Cardiac septum (tissue), 1 donor: ENCODE measurements at regions not wholly inside any gene's neighbourhood (a gene's known extent, or its start where the extent isn't known, plus 50 kb on each side); places are given as distances from the start of the nearest gene placed in this dataset.
"Not testable (repeated sequence)": the region's sequence is repeated elsewhere in the genome, so short reads cannot be mapped to it uniquely, and the experiment has no call there.

Experiments
- DNase-seq: peaks from one replicate; pipeline ENCODE4 v3.0.0-alpha.2; 2020; ENCODE audit warnings: low spot score
- intact Hi-C: fragments of 100-400 bp; cut with DNase I; formaldehyde crosslinking; loops from one replicate; pipeline ENCODE4 v1.14.0; 2022
- donor health status: DM: no; HTN: no; CAD: no.

GRCh38 chr6:121590916-121591315 lies 155.5 kb downstream of the GJA1 start:
- no peak for DNase-seq
- intact Hi-C loops: no loop called here

DNA sequence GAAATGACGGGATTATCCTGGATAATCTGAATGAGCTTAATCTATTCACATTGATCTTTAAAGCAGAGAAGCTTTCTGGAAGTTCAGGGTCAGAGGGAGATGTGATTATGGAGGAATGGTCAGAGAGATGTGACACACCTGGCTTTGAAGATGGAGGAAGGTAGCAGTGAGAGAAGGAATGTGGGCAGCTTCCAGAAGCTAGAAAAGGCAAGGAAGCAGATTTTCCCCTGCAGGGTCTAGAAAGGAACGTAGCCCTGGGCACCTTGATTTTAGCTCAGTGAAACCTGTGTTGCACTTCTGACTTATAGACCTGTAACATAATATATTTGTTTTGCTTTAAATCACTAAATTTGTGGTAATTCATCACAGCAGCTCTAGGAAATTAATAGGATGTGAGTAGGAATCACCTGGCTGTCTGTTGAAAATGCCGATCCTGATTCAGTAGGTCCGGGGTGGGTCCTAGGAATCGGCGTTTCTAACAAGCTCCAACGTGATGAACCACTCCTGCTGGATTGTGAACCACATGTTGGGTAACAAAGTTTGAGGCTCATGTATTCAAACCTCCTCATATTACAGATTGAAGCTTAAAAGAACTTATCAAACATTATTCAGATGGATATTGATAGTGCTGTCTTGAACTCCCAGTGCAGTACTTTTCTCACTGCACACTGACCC lies 157.0 kb downstream of the GJA1 start:
- intact Hi-C loops: no loop called here
- no peak for DNase-seq

DNA sequence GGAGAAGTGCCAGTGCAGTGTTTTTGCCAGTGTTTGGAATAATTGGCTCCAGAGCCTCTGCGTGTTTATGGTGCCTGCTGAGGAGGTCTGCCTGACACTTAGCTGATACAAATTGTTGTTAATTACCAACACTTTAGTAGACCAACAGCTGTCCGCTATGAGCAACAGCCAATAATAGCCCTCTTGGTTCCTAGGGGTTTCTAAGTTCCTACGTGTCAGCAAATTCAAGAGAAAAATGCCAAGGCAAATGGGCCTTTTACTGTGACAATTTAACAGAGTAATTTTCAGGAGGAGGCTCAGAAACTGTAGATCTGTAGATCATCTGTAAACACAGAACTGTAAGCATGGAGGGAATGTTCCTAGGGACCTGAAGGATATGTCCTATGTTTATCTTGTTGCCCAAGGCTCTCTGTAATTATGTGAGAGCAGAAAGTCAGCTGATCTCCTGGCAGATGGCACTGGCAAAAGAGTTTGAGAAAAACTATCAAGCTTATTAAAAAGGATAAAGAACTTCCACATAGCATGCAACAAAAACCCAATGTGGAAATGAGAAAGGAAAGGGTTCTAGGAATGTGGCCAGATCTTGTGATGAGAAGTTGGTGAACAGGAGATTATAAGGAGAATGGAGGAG lies 157.7 kb downstream of the GJA1 start:
- no peak for DNase-seq
- intact Hi-C loops: no loop called here

- intact Hi-C loops: no loop called here
- no peak for DNase-seq
These were observed 158.6 kb downstream of the GJA1 start for GRCh38 chr6:121594053-121594452.

DNA sequence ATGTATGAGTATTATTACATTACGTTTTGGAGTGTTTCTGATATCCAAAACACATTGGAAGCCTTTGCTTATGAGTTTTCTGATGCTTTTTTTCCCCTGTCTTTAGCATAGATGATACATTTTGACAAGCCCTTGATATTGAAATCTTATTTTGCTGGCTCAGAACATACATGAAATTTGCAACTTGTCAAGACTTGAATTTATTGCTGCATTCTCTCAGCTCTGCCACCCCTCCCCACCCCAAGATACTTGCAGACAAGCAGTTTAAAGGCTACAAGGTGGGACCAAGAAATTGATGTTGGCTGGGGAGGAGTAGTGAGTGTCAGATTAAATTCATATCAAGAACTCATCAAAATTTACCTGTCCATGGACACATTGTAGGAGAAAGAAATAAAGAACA lies 160.2 kb downstream of the GJA1 start:
- intact Hi-C loops: no loop called here

GRCh38 chr6:121596441-121596840 lies 161.0 kb downstream of the GJA1 start:
- DNase-seq: no peak
- intact Hi-C loops: no loop called here

More for the DNA sequence above, 160.2 kb downstream of the GJA1 start:
- no peak for DNase-seq

GRCh38 chr6:121597654-121598053 lies 162.2 kb downstream of the GJA1 start:
- intact Hi-C loops: no loop called here
- no peak for DNase-seq

- intact Hi-C loops, DNase-seq: not testable (repeated sequence)
These were observed 163.9 kb downstream of the GJA1 start for GRCh38 chr6:121599331-121599730.

DNA sequence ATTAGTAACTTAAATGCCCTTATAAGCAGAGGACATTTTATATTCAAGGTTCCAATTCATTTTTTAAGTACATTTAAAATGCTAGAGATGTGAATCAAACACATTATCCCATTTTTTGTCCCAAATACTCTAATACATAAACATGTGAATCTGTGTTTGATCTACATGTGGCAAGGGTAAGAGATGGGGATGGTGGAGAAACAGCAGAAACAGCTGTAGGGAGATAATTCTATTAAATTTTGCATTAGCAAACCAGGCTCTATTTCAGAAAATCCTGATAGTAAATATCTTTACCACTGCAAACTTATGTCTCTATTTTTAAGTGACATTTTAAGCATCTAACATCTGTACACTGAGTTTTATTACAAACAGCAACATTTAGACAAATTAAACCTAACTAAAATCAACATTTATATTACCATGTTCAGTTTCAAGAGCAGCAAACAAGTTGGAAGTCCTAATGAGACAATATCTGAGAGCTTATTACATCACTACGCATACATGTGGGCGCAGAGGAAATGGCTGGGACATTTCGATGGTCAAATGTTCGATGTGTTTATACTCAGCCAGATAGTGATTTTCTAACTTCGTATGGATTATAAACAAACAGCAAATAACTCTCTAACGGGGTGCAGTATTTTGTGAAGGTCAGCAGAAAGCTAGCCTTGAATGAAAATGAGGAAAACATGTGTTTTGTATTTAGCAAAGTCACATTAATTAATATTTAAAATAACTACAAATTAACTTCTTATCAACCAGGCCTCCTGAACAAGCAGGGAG lies 165.1 kb downstream of the GJA1 start:
- no peak for DNase-seq
- intact Hi-C loops: no loop called here

GRCh38 chr6:121603486-121603885 lies 168.0 kb downstream of the GJA1 start:
- no peak for DNase-seq
- intact Hi-C loops: no loop called here

GRCh38 chr6:121607721-121608120 lies 172.3 kb downstream of the GJA1 start:
- intact Hi-C loops: no loop called here
- DNase-seq: no peak

GRCh38 chr6:121608270-121608669 lies 172.8 kb downstream of the GJA1 start:
- DNase-seq: no peak
- intact Hi-C loops: no loop called here

DNA sequence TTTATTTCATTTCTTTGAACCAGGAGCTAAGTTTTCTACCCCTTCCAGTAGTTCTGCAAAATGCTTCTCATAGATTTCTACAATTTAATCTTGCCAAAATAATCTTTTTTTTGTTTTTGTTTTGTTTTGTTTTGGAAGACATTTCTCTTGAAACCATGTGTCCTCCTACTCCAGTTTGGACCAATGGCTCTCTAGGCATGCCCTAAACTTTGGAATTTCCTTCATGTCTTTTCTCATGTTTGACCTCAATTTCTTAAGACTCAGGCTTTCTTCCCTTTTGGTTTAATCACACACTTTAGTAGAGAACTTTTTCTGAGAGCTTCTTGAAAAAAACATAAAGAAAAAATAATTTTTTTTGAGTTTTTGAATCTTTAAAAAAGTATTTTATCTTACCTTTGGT lies 173.8 kb downstream of the GJA1 start:
- no peak for DNase-seq
- intact Hi-C loops: no loop called here

DNA sequence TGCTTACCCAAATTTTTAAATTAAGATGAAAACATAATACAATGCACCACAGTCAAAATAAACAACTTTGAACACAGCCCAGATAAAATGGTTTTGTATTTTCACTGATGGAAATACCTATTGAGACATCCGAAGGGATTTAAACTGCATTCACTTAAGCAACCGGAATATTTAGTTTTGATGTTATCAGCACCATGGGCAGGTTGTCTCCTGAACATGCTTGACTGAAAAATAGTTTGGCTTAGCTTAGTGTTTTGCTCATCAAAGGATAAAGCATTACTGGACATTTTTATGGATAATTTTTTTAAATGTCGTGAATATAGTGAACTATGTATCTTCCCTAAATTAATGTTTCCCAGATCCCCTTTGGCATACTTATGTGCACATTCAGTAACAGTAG lies 177.5 kb downstream of the GJA1 start:
- no peak for DNase-seq
- intact Hi-C loops: no loop called here

DNA sequence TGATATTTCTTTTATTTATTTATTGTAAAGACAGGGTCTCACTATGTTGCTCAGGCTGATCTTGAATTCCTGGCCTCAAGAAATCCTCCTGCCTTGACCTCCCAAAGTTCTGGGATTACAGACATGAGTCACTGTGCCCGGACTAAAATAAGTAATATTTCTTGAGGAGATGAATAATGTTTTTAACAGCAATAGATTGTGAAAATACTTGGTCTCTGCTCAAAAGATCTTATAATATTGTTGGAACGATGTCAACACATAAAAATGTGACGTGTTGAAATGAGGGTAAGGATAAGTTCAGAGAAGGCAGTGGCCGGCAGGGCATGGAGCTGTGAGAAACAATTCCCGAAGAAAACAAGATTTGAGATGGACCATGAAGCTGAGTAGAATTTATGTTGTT lies 178.7 kb downstream of the GJA1 start:
- DNase-seq: no peak
- intact Hi-C loops: no loop called here

DNA sequence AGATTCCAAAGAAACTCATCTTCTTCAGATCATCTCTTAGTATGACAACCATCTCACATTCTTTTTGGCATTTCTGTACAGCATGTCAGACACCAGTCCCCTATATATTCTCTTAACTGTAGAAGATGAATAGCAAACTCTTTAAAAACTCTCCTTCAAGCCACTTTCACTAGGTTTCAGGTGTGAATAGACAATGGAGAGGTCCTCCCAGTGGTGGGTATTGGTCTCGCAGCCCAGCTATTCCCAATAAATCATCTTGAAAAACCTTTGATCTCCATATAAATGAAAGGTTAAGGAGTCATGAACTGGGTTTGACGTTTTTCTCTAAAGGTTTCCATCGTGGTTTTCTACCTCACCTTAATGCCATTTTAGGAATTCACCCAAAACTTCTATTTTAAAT lies 180.0 kb downstream of the GJA1 start:
- DNase-seq: no peak
- intact Hi-C loops: no loop called here

GRCh38 chr6:121616406-121616805 lies 181.0 kb downstream of the GJA1 start:
- intact Hi-C loops: no loop called here
- no peak for DNase-seq

DNA sequence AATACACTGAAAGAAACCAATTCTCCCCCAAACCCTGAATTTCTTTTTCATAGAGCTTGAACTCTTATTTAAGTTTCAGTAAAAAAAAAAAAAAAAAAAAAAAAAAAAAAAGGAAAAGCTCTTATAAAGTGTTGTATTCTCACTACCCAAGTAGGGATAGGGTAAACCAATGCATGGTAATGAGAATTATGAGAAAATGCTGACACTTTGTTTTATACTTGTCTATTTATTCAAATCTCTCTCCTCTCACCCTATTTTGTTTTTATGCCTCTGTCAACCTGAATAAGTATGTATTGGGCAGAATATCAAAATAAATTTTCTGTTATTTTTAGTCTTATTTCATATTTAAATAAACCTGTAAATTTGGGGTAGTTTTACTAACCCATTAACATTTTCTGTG lies 181.9 kb downstream of the GJA1 start:
- intact Hi-C loops: no loop called here

GRCh38 chr6:121619013-121619412 lies 183.6 kb downstream of the GJA1 start:
- no peak for DNase-seq
- intact Hi-C loops: no loop called here

More for the DNA sequence above, 181.9 kb downstream of the GJA1 start:
- no peak for DNase-seq

DNA sequence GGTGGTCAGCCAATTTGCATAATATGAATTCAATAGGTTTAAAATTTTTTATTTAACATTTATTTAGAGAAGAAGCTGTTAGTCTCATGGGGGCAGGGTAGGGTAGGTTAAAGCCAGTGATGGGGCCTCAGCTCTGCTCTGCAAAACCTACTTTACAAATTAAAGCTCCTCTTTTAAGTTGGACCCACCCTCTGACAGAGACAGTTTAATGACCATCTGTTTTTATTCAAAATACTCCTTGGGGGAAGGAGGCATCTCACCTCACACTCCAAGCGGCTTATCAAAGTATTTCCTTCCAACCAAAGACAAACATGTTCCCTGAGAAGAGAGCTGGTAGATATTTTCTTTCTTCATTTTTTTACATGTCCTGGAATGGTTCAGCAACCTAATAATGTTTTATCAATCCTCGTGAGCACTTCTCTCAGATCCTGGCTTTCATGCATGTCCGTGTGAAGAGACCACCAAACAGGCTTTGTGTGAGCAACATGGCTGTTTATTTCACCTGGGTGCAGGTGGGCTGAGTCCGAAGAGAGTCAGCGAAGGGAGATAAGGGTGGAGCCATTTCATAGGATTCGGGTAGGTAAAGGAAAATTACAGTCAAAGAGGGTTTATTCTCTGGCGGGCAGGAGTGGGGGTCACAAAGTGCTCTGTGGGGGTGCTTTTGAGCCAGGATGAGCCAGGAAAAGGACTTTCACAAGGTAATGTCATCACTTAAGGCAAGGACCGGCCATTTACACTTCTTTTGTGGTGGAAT lies 184.7 kb downstream of the GJA1 start:
- intact Hi-C loops: no loop called here
- no peak for DNase-seq
